GM18502 (cell line): ENCODE measurements at regions not wholly inside any gene's neighbourhood (a gene's known extent, or its start where the extent isn't known, plus 50 kb on each side); places are given as distances from the start of the nearest gene placed in this dataset.
"Not testable (repeated sequence)": the region's sequence is repeated elsewhere in the genome, so short reads cannot be mapped to it uniquely, and the experiment has no call there.

Experiments
- ATAC-seq: cut with Tn5 transposase; IDR thresholded peaks from one replicate; pipeline ENCODE4 v1.9.1; 2021; ENCODE audit warnings: mild to moderate bottlenecking; ENCODE audit not compliant: unreplicated experiment, poor library complexity

- ATAC-seq, result no peak
Observed at GRCh38 chr3:197431346-197431910, 124.3 kb downstream of the BDH1 start.

DNA sequence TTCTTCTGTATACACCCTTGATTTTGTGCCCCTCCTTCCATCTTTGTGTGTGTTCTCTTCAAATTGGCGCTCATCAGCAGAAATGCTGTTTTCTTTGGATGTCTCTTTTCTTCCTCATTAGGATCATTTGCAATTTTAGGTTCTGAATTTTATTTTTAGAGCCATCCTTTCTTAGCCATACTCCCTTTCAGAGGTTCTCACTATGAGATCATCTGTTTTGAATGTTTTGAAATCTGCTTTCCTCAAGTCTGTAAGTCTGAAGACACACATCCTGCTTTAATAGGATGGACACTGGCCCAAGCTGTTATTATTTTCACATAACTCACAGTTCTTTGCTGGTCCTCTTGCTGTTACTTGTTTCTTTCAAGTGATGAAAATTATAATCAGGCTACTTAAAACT lies 124.8 kb downstream of the BDH1 start:
- ATAC-seq, result no peak

GRCh38 chr3:197430502-197430901 lies 125.3 kb downstream of the BDH1 start:
- no peak for ATAC-seq

- ATAC-seq, result no peak
Observed at GRCh38 chr3:197428952-197429351, 126.8 kb downstream of the BDH1 start.

DNA sequence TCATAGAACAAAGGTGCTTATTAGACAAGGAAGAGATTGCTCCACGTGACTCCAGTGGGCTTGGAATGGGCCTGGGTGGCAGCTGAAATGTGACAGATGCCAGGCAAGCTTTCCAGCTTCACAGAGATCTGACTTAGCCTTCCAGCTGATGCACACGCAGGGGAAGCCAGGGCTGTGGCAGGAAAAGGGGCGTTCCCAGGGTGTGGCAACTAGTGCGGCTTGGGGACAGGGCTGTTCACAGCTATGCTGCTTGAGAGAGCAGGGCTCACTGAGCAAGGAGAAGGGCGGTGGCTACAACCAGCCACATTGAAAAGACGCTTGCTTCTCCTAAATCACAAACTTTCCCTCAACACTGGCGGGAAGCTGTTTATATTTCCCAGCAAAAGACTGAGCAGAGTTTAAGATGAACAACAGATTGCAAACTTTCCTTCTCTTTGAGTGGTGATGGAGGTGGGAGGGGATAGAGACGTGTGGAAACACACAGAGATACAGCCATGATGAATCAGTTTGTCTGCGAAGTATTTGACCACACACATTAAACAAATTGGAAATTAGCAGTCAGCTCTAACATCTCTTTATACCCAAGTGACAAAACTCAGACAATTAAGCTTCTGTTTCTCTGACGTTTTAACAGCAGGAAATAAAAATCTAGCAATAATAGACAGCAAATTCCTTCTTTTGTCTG lies 127.5 kb downstream of the BDH1 start:
- ATAC-seq, result no peak

GRCh38 chr3:197427021-197427420 lies 128.6 kb upstream of the DLG1 start:
- no peak for ATAC-seq

- ATAC-seq, result no peak
Observed at GRCh38 chr3:197426121-197426566, 127.7 kb upstream of the DLG1 start.

DNA sequence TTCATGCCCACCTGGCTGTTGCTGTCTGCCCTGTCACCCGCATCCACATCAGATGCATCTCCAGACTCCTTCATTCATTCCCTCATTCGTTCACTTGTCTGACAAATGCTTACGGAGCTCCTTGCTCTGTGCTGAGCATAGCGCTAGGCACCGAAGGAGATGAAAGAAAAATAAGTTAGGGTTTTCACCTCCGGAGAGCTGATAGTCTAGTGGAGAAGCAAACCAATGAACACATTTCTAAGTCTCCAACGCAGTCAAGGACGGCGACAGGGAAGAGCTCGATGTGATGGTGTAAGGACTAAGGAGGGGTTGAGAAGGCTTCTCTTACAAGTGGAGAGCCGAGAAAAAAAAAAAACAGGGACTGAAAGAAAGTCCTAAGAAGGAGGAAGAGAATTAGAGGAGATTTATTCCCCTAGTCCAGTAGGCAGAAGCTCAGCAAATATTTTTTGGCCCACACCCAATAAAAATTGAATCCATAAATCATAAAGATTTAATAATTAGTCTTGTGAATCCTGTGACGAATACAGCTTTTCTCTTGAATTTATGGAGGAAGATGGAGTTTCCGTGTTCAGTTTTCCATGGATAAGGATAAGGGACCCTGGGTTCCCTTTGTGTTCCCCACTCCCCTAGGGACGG lies 127.2 kb upstream of the DLG1 start:
- ATAC-seq, result no peak

GRCh38 chr3:197424674-197425484 lies 126.5 kb upstream of the DLG1 start:
- no peak for ATAC-seq

- ATAC-seq, result no peak
Observed at GRCh38 chr3:197424266-197424665, 125.9 kb upstream of the DLG1 start.

GRCh38 chr3:197423376-197423775 lies 125.0 kb upstream of the DLG1 start:
- no peak for ATAC-seq

DNA sequence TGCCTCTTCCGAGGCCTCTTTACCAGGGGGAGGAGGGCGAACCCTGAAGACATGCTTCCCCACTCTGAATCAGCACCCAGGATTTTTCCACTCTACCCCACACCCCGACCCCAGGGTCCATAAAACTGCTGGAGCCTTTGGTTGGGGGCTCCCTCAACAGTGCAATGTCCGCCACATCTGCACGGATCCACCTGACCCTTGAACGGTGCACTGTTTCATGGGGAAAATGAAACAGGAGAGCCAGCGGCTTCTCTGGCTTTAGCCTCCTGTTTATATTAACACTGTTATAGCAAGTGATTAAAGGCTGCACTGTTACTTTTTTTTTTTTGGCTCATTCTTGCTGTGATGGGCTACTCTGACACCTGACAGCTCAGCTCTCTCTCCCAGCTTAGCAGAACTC lies 124.1 kb upstream of the DLG1 start:
- no peak for ATAC-seq

- ATAC-seq, result no peak
Observed at GRCh38 chr3:197421021-197421420, 122.6 kb upstream of the DLG1 start.

DNA sequence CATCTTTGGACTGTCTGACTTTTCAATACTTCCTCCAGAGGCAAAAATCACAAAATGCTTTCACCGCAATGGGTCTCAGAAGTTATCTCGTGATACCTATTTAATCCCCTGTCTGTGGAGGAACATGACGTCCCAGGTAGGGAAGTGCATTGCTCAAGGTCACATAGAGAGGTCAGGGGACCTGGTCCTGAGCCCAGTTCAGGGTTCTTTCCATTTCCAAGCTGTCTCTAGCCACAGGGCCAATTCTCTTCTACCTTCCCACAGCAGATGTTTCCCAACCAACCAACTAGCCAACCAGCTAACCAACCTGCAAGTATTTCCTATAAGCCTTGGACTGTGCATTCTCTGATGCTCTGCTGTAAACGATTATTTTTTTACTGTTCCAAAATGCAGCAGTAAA lies 122.2 kb upstream of the DLG1 start:
- ATAC-seq, result no peak

DNA sequence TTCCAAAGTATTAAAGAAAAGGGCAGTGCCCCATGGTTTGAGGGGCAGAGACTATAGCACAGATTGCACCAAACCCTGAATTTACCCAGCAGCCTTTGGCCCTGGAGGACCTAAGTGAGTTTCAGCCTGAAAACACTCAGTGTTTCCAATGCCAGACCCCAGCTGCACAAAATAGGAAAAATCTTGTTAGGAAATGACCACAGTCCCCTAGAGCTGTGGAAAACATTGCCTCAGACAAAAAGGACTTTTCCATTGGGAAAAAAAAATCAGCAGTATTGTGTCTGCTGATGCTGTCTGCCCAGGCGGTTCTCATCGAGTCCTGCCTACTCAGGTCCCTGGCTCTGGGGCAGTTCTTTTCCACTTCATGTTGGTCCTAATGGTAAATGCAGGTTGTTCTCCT lies 121.7 kb upstream of the DLG1 start:
- no peak for ATAC-seq

- ATAC-seq, result no peak
Observed at GRCh38 chr3:197419696-197420095, 121.3 kb upstream of the DLG1 start.

- ATAC-seq, result no peak
Observed at GRCh38 chr3:197417911-197418618, 119.7 kb upstream of the DLG1 start.

- no peak for ATAC-seq
Observed at GRCh38 chr3:197417441-197417840, 119.0 kb upstream of the DLG1 start.

DNA sequence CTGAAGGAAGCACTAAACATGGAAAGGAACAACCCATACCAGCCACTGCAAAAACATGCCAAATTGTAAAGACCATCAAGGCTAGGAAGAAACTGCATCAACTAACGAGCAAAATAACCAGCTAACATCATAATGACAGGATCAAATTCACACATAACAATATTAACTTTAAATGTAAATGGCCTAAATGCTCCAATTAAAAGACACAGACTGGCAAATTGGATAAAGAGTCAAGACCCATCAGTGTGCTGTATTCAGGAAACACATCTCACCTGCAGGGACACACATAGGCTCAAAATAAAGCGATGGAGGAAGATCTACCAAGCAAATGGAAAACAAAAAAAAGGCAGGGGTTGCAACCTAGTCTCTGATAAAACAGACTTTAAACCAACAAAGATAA lies 113.5 kb upstream of the DLG1 start:
- ATAC-seq, result not testable (repeated sequence)

- ATAC-seq, result not testable (repeated sequence)
Observed at GRCh38 chr3:197410170-197410569, 111.8 kb upstream of the DLG1 start.
